Transverse colon (tissue), 4 donors: ENCODE measurements at regions not wholly inside any gene's neighbourhood (a gene's known extent, or its start where the extent isn't known, plus 50 kb on each side); places are given as distances from the start of the nearest gene placed in this dataset.

Experiments used
- DNase-seq: peaks from one replicate; pipeline ENCODE4 v3.0.0-alpha.2; 2019
- H3K27ac ChIP-seq, 4 donors: fragments of 200-600 bp; sonication (generic); 2 replicates each; pipeline ENCODE4 v1.5.1; 2016 to 2018; ENCODE audit warnings: inconsistent platforms in 4 of 4
- H3K27me3 ChIP-seq: fragments of 200-600 bp; sonication (generic); 2 replicates; pipeline ENCODE4 v1.5.1; 2017; ENCODE audit warnings: inconsistent platforms
- H3K36me3 ChIP-seq, 4 donors: fragments of 200-600 bp; sonication (generic); 2 replicates each; pipeline ENCODE4 v1.5.1; 2017 to 2019; ENCODE audit warnings: inconsistent platforms in 4 of 4
- H3K4me1 ChIP-seq, 4 donors: fragments of 200-600 bp; sonication (generic); 2 replicates each; pipeline ENCODE4 v1.5.1; 2017 to 2020; ENCODE audit warnings: inconsistent platforms in 4 of 4
- H3K4me3 ChIP-seq, 4 donors: fragments of 200-600 bp; sonication (generic); 1 replicate in 1 of 4; 2 replicates in 3 of 4; pipeline versions ENCODE4 v1.5.1 to v1.6.1; 2017 to 2019; ENCODE audit warnings: inconsistent platforms in 4 of 4
- H3K9me3 ChIP-seq, 2 donors: fragments of 200-600 bp; sonication (generic); 2 replicates each; pipeline ENCODE4 v1.5.1; 2017 to 2019; ENCODE audit warnings: inconsistent platforms in 2 of 2
- EP300 ChIP-seq: sonication (generic); formaldehyde crosslinking; IDR thresholded peaks from one replicate; pipeline ENCODE4 v1.6.1; 2017; ENCODE audit warnings: antibody characterized with exemption, low read depth
- POLR2A ChIP-seq: fragments of 450-650 bp; IDR thresholded peaks from one replicate; pipeline ENCODE4 v1.6.1; 2016; ENCODE audit warnings: antibody characterized with exemption, mild to moderate bottlenecking, moderate library complexity
- POLR2AphosphoS5 ChIP-seq, 3 donors: sonication (generic); formaldehyde crosslinking; IDR thresholded peaks; one replicate each; pipeline ENCODE4 v1.6.1; 2016; ENCODE audit warnings: antibody characterized with exemption in 3 of 3
- WGBS, 2 donors: methylation state at CpG; one replicate each; pipeline ENCODE4 v1.1.5; 2018; ENCODE audit warnings: low coverage in 1 of 2; 5-methylcytosine and 5-hydroxymethylcytosine counted together
- in situ Hi-C, 4 donors: fragments of 200-750 bp; cut with MboI; loops; one replicate each; pipeline versions ENCODE4 v1.15.0 to v1.15.1; 2017; ENCODE audit warnings: low sequenced_read_pairs in 3 of 4, low pct_ligation_motif_present in 1 of 4, low pct_unique_long_range_greater_than_20kb in 1 of 4
- intact Hi-C: fragments of 100-400 bp; cut with DNase I; formaldehyde crosslinking; loops from one replicate; pipeline ENCODE4 v1.15.1; 2023; ENCODE audit warnings: low total_unique reads
- TF ChIP-seq, protein P1 (sequence below), 5 experiments: fragments of 200-600 bp in 3 of 5; fragments of 450-650 bp in 2 of 5; sonication (generic) in 3 of 5; IDR thresholded peaks; 1 replicate in 2 of 5; 2 replicates in 3 of 5; pipeline ENCODE4 v1.5.1; 2016 to 2017; ENCODE audit warnings: antibody characterized with exemption in 5 of 5, inconsistent platforms in 3 of 5, mild to moderate bottlenecking in 2 of 5, moderate library complexity in 1 of 5

GRCh38 chr4:8769645-8770517, 101.8 kb downstream of the HMX1 start:
- Histone ChIP-seq H3K27me3 (peaks cover 9% of the 10 kb centered on the region), H3K36me3 (no peaks in the 10 kb centered on the region), H3K27ac (no peak overlapping the region), H3K9me3 (no peaks in the 10 kb centered on the region), H3K4me1 (no peaks in the 10 kb centered on the region), H3K4me3 (no peak overlapping the region)
- 77 to 85% methylated on average over 8 to 17 of the region's 17 CpGs for WGBS, 2 donors
- TF ChIP-seq EP300 = no peak
- TF ChIP-seq, protein P1, sequence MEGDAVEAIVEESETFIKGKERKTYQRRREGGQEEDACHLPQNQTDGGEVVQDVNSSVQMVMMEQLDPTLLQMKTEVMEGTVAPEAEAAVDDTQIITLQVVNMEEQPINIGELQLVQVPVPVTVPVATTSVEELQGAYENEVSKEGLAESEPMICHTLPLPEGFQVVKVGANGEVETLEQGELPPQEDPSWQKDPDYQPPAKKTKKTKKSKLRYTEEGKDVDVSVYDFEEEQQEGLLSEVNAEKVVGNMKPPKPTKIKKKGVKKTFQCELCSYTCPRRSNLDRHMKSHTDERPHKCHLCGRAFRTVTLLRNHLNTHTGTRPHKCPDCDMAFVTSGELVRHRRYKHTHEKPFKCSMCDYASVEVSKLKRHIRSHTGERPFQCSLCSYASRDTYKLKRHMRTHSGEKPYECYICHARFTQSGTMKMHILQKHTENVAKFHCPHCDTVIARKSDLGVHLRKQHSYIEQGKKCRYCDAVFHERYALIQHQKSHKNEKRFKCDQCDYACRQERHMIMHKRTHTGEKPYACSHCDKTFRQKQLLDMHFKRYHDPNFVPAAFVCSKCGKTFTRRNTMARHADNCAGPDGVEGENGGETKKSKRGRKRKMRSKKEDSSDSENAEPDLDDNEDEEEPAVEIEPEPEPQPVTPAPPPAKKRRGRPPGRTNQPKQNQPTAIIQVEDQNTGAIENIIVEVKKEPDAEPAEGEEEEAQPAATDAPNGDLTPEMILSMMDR (IDR thresholded peaks at IDR 0.05) = no peak
- no peak for TF ChIP-seq POLR2AphosphoS5 (IDR thresholded peaks at IDR 0.05)
- TF ChIP-seq POLR2A = no peak
- intact Hi-C loops = no loop called here
- in situ Hi-C loops = no loop called here
- no peak for DNase-seq

DNA sequence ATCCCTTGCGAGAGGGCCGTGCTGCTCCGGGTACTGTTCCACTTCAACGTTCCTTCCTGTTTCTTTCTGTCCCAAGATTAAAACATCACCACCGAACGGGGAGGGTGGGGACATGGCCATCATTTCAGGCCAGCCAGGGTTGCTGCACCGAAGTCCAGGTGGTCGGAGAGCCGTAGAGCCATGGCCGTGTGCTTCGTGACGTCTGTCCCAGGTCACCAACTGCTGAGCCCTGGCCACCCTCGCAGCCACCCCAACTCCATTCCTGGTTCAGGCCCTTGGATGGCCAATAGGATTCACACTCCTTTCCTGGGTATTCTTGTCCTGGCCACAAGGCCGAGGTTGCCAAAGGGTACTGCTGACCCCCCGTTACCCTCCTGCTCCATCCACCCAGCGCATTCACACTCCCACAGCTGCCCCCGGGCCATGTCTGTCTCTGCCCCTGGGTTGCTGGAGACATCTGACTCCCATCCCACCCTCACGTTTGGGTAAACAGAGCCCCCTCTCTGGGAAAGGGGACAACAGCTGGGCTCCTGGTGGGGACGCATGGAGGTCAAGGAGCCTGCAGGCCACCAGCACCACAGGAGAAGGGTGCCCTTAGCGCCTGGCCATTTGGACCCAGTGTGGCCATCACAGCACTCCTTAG, 103.2 kb downstream of the HMX1 start:
- Histone ChIP-seq H3K36me3 (no peaks in the 10 kb centered on the region), H3K4me1 (no peaks in the 10 kb centered on the region), H3K9me3 (no peaks in the 10 kb centered on the region), H3K27me3 (peaks cover 9% of the 10 kb centered on the region), H3K4me3 (no peak overlapping the region), H3K27ac (no peak overlapping the region)
- TF ChIP-seq EP300 = no peak
- intact Hi-C loops = no loop called here
- 91% methylated on average over 20 of the region's 20 CpGs; no CpG with 5 or more reads in 1 of the 2 donors for WGBS, 2 donors
- no peak for DNase-seq
- in situ Hi-C loops = no loop called here

DNA sequence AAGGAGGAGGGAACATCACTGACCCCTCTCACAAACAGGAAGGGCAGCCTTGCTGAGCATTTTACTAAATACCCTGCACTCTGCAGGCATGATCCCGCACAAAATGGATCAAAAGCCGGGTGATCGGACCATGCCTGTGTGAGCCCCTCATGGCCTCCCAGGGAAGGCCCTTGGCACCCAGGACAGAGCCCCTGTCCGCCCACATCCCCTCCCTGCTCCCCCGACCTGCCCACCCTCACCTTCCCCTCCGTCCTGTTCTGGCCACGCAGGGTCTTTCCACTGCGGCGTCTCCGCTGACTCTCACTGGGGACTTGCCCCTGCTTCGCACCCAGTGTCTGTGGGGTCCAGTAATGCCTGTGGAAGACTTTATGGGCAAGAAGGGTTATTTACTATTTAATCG, 105.0 kb downstream of the HMX1 start:
- H3K4me3 ChIP-seq = no peak overlapping the region
- H3K4me1 ChIP-seq = no peaks in the 10 kb centered on the region
- H3K27me3 ChIP-seq = peaks cover 9% of the 10 kb centered on the region
- 77 to 83% methylated on average over 9 to 12 of the region's 12 CpGs for WGBS, 2 donors
- no peak for DNase-seq
- no peak overlapping the region for H3K27ac ChIP-seq
- H3K36me3 ChIP-seq = no peaks in the 10 kb centered on the region
- no peak for TF ChIP-seq EP300
- TF ChIP-seq, protein P1 (IDR thresholded peaks at IDR 0.05) = no peak
- in situ Hi-C loops = no loop called here
- H3K9me3 ChIP-seq = no peaks in the 10 kb centered on the region
- intact Hi-C loops = no loop called here

DNA sequence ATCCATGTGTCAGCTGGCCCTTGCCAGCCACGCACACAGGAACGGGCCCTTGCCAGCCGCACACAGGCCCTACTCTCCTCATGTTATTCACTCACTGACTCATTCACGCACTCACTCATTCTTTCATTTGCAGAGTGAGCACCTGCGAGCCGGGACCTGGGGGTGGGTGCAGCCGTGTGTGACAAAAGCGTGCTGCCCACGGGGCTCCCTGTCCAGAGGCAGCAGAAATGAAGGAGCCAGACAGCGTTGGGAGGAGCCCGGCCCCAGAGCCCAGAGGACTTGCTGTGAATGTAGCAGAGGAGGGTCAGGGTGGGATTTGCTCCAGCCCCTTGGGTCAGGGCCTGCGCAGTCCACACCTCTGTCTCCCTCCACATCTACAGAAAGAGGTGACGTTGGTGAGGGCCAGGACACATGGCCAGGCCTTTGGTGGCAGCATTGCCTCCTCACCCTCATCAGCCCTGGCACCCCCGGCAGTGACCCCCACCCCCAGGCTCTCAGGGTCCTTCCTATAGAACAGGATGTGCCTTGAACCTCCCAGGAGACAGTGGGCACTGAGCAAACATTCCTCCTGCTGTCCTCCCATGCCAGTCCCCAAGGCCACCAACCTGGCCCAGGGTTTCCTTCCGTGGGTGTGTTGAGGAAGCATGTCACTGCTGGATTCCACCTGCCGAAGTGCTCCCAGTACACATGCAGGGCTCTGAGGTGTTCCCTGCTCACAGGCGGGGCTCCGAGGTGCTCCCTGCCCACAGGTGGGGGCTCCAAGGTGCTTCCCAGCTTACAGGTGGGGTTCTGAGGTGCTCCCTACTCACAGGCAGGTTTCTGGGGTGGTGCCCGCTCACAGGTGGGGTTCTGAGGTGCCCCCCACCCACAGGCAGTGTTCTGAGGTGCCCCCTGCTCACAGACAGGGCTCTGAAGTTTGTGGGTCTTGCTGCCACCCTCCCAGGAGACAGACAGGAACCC, 105.7 kb downstream of the HMX1 start:
- no peak for DNase-seq
- intact Hi-C loops (no loop called here), in situ Hi-C loops (no loop called here)
- no peaks in the 10 kb centered on the region for H3K36me3 ChIP-seq
- H3K4me3 ChIP-seq = no peak overlapping the region
- H3K27me3 ChIP-seq = peaks cover 9% of the 10 kb centered on the region
- no peaks in the 10 kb centered on the region for H3K9me3 ChIP-seq
- no peak for TF ChIP-seq EP300
- TF ChIP-seq POLR2A = no peak
- no peak for TF ChIP-seq POLR2AphosphoS5 (IDR thresholded peaks at IDR 0.05)
- TF ChIP-seq, protein P1 (IDR thresholded peaks at IDR 0.05) = no peak
- H3K4me1 ChIP-seq = no peaks in the 10 kb centered on the region
- H3K27ac ChIP-seq = no peak overlapping the region
- WGBS, 2 donors = 63 to 71% methylated on average over 6 to 18 of the region's 19 CpGs
